ENCODE measurements at regions not wholly inside any gene's neighbourhood (a gene's known extent, or its start where the extent isn't known, plus 50 kb on each side); places are given as distances from the start of the nearest gene placed in this dataset.

DNA sequence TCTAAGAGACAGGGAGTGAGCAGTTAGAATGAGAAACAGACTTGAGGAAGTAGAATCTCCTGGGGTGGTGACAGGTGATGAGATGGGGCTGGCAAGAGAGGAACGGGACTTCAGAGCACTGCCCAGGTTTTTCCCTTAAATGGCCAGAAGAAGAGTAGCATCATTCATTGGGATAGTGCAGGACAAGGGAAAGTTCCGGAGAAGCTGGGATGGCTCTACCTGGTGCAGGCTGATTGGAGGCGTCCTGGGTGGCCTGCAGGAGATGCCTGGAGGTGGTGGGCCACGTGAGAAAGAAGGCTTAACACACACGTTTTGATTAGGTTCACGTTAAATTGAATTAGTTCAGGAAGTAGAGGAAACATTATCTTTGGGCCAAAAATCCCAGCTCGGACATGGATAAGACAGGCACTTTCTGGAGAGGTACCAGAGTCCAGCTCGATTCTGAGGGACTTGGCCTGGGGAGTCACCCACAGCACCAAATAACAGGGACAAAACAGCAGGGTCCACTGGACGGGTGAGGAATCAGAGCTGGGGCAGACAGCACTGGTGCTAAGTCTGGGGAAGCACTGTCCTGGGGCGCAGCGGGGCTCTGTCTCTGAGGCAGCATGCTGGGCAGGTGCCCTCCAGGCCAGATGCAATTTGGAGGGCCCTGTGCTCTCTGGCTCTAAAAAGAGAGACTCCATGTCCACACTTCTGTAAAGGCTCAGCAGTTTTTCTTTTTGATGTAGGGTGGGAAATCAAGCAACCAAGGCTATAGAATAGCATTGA, 512.3 kb upstream of the RAB6C start:
- no peak overlapping the region for H3K4me3 ChIP-seq (ENCODE audit: low read length)
- DNase-seq = no peak
- H3K4me1 ChIP-seq (ENCODE audit: insufficient read depth, low read length) = no peaks in the 10 kb centered on the region
- Mint-ChIP-seq H3K9me3 (peaks cover 3% of the 10 kb centered on the region), H3K4me1 (ENCODE audit: low read depth) (no peaks in the 10 kb centered on the region), H3K36me3 (ENCODE audit: low read depth) (no peaks in the 10 kb centered on the region), H3K4me3 (no peak overlapping the region), H3K27ac (no peak overlapping the region), H3K27me3 (no peaks in the 10 kb centered on the region)
- H3K27ac ChIP-seq (ENCODE audit: low read depth in 1 of 2, low read length in 2 of 2) = no peak overlapping the region
- POLR2A ChIA-PET = interaction anchor here (0.6 kb wide), 1 partner anchor 747 kb away, joined by 4 read pairs; no protein-coding TSS in a partner anchor
- ATAC-seq (ENCODE audit: poor library complexity) = no peak
- intact Hi-C loops (cut with DNase I, micrococcal nuclease) = no loop called here
- CTCF ChIA-PET = no interaction called here
- TF ChIP-seq, protein P1, sequence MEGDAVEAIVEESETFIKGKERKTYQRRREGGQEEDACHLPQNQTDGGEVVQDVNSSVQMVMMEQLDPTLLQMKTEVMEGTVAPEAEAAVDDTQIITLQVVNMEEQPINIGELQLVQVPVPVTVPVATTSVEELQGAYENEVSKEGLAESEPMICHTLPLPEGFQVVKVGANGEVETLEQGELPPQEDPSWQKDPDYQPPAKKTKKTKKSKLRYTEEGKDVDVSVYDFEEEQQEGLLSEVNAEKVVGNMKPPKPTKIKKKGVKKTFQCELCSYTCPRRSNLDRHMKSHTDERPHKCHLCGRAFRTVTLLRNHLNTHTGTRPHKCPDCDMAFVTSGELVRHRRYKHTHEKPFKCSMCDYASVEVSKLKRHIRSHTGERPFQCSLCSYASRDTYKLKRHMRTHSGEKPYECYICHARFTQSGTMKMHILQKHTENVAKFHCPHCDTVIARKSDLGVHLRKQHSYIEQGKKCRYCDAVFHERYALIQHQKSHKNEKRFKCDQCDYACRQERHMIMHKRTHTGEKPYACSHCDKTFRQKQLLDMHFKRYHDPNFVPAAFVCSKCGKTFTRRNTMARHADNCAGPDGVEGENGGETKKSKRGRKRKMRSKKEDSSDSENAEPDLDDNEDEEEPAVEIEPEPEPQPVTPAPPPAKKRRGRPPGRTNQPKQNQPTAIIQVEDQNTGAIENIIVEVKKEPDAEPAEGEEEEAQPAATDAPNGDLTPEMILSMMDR (IDR thresholded peaks at IDR 0.05) = no peak
- no peaks in the 10 kb centered on the region for H3K36me3 ChIP-seq (ENCODE audit: insufficient read depth, low read length)
- H3K9me3 ChIP-seq (ENCODE audit: control insufficient read depth in 1 of 2, insufficient read depth in 1 of 2, low read length in 2 of 2) = peaks cover 0 to 23% of the 10 kb centered on the region in 2 experiments
- H3K27me3 ChIP-seq (ENCODE audit: control insufficient read depth in 1 of 2, insufficient read depth in 2 of 2, low read length in 2 of 2) = no peaks in the 10 kb centered on the region

DNA sequence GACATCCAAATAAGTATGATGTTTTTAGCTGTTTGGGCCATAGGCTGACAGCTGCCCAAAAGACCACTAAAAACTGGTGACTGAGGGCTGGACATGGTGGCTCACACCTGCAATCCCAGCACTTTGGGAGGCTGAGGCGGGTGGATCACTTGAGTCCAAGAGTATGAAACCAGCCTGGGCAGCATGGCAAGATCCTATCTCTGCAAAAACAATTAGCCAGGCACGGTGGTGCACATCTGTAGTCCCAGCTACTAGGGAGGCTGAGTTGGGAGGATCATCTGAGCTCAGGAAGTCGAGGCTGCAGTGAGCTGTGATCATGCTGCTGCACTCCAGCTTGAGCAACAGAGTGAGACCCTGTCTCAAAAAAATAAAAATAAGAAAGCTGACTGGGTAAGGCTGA, 511.5 kb upstream of the RAB6C start:
- H3K27ac Mint-ChIP-seq = no peak overlapping the region
- intact Hi-C loops (cut with DNase I, micrococcal nuclease) = no loop called here
- DNase-seq = no peak
- ChIA-PET POLR2A (no interaction called here), CTCF (no interaction called here)
- H3K9me3 ChIP-seq (ENCODE audit: control insufficient read depth in 1 of 2, insufficient read depth in 1 of 2, low read length in 2 of 2) = peaks cover 0 to 23% of the 10 kb centered on the region in 2 experiments
- no peak for ATAC-seq (ENCODE audit: poor library complexity)
- TF ChIP-seq, protein P1 (IDR thresholded peaks at IDR 0.05) = no peak
- no peaks in the 10 kb centered on the region for H3K4me1 ChIP-seq (ENCODE audit: insufficient read depth, low read length)
- no peak overlapping the region for H3K4me3 ChIP-seq (ENCODE audit: low read length)
- H3K4me1 Mint-ChIP-seq (ENCODE audit: low read depth) = no peaks in the 10 kb centered on the region
- no peak overlapping the region for H3K4me3 Mint-ChIP-seq
- H3K27me3 Mint-ChIP-seq = no peaks in the 10 kb centered on the region
- no peaks in the 10 kb centered on the region for H3K27me3 ChIP-seq (ENCODE audit: control insufficient read depth in 1 of 2, insufficient read depth in 2 of 2, low read length in 2 of 2)
- H3K36me3 ChIP-seq (ENCODE audit: insufficient read depth, low read length) = no peaks in the 10 kb centered on the region
- H3K36me3 Mint-ChIP-seq (ENCODE audit: low read depth) = no peaks in the 10 kb centered on the region
- H3K9me3 Mint-ChIP-seq = peaks cover 3% of the 10 kb centered on the region
- no peak overlapping the region for H3K27ac ChIP-seq (ENCODE audit: low read depth in 1 of 2, low read length in 2 of 2)

DNA sequence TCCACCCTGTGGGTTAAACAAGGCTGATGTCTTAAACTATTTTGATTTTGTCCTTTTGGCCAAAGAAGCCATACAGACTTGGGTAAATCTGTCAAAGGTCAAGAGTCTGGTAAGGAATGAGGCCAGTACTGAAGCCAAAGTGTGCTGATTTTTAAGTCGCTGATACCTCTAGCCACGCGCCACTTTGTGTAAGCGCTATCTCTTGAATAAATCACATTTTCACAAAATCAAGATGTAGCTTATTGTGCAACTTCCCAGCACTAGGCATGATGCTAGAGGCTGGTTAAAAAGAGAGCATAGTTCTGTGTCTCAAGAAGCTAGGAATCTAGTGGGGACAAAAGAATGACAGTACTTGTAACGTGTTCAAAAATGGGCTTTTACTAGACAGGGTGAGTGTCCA, 510.6 kb upstream of the RAB6C start:
- ATAC-seq (ENCODE audit: poor library complexity) (no peak), DNase-seq (no peak)
- ChIA-PET POLR2A (no interaction called here), CTCF (no interaction called here)
- Mint-ChIP-seq H3K36me3 (ENCODE audit: low read depth) (no peaks in the 10 kb centered on the region), H3K9me3 (peaks cover 3% of the 10 kb centered on the region), H3K27me3 (no peaks in the 10 kb centered on the region), H3K4me3 (no peak overlapping the region), H3K27ac (no peak overlapping the region), H3K4me1 (ENCODE audit: low read depth) (no peaks in the 10 kb centered on the region)
- TF ChIP-seq, protein P1 (IDR thresholded peaks at IDR 0.05) = no peak
- Histone ChIP-seq H3K4me1 (ENCODE audit: insufficient read depth, low read length) (no peaks in the 10 kb centered on the region), H3K27me3 (ENCODE audit: control insufficient read depth in 1 of 2, insufficient read depth in 2 of 2, low read length in 2 of 2) (no peaks in the 10 kb centered on the region), H3K4me3 (ENCODE audit: low read length) (no peak overlapping the region), H3K36me3 (ENCODE audit: insufficient read depth, low read length) (no peaks in the 10 kb centered on the region), H3K27ac (ENCODE audit: low read depth in 1 of 2, low read length in 2 of 2) (no peak overlapping the region), H3K9me3 (ENCODE audit: control insufficient read depth in 1 of 2, insufficient read depth in 1 of 2, low read length in 2 of 2) (peaks cover 0 to 23% of the 10 kb centered on the region in 2 experiments)
- intact Hi-C loops (cut with DNase I, micrococcal nuclease) = no loop called here

Data from CD4-positive, alpha-beta T cell (primary cell).